GM12872 (cell line): ENCODE measurements at regions not wholly inside any gene's neighbourhood (a gene's known extent, or its start where the extent isn't known, plus 50 kb on each side); places are given as distances from the start of the nearest gene placed in this dataset.

Experiments used
- TF ChIP-seq, protein P1 (sequence below): IDR thresholded peaks from 3 replicates; pipeline ENCODE4 v1.5.1; 2011; ENCODE audit warnings: low read depth, mild to moderate bottlenecking, low read length, moderate library complexity; ENCODE audit not compliant: insufficient read depth

DNA sequence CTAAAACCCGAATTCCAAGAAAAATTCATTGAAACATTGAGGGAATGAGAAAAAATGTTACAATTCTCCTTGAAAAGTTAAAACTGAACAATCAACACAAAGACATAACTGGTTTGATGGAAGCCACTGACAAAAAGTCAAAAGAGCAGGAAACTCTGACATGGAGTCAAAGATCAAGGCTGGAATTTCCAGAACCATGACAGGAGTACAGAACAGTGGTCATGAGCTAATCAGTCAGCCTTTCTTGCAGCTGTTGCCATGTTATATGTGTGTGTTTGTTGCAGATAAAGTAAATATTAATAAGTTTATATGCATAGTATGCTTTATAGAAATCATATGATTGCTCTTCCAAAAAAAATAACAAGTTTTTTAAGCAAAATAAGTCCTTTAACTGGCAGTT lies 184.7 kb upstream of the HCCS start:
- TF ChIP-seq, protein P1, sequence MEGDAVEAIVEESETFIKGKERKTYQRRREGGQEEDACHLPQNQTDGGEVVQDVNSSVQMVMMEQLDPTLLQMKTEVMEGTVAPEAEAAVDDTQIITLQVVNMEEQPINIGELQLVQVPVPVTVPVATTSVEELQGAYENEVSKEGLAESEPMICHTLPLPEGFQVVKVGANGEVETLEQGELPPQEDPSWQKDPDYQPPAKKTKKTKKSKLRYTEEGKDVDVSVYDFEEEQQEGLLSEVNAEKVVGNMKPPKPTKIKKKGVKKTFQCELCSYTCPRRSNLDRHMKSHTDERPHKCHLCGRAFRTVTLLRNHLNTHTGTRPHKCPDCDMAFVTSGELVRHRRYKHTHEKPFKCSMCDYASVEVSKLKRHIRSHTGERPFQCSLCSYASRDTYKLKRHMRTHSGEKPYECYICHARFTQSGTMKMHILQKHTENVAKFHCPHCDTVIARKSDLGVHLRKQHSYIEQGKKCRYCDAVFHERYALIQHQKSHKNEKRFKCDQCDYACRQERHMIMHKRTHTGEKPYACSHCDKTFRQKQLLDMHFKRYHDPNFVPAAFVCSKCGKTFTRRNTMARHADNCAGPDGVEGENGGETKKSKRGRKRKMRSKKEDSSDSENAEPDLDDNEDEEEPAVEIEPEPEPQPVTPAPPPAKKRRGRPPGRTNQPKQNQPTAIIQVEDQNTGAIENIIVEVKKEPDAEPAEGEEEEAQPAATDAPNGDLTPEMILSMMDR: no peak

DNA sequence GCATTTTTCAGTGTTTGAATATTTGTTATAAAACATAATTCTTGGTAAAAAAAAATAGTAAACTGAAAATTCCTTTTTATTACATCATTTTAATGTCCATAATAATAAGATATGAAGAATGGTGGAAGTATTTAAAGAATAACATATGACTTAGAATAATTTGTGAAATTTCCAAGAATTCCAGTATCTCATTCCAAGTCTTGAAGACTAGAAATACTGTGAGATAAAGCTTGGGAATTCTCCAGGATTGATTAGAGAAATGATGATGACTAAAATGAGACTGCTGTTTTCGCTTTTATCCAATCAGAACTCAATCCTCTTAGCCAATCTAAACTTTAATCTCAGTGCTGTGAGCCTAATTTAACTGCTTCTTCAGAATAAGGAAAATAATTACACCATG lies 184.2 kb upstream of the HCCS start:
- TF ChIP-seq, protein P1: no peak

DNA sequence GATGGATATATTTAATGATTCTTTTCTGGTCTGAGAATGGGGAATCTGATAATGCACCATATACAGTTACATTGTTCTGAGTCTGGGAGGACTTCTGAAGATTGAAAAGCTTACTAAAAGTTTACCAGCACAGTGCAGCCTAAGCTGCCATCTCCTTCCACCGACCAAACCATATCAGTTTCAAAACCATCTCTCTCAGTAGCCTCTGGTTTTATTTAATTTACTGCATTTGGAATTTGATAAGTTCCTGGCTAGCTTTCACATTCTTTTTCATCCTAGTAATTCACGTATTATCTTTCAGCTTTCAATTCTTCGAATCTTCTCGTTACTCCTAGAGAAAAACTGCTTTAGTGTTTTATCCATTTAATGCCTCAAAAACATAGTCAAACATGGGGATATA lies 181.4 kb upstream of the HCCS start:
- TF ChIP-seq, protein P1: no peak

DNA sequence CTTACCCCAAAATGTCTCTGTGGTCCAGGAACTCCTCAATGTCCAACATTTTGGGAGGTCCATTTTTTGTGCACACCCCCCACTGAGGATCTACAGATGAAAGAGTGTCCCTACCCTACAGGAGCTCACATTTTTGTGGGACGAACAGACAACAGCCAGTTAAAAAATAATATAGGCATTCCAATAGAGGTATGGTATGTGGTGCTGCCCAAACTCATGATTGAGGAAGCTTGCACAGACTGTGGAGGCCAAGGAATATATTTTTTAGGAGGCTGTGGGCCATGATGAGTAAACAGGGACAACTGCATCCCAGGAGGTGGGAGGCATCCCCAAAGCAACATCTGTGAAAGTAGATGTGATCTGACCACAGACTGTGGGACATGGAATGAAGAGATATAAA lies 181.0 kb upstream of the HCCS start:
- TF ChIP-seq, protein P1: no peak

DNA sequence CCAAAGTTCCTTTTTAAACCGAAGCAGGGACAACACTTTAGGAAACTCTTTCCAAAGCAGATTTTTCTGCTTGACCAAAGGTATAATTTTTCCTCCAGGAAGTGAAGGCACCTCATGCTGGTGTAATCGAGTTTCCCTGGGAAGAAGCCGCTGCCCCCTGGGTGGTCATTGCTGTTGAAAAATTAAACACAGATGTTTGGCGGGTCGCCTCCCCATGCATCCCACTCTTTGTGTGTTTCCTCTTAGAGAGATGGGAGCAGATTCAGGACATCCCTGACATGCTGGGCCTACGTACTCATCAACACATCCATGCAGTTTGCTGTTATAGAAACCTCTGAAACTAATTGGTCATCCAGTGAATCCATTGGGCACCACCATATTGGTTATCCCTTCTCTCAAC lies 179.2 kb upstream of the HCCS start:
- TF ChIP-seq, protein P1: no peak

DNA sequence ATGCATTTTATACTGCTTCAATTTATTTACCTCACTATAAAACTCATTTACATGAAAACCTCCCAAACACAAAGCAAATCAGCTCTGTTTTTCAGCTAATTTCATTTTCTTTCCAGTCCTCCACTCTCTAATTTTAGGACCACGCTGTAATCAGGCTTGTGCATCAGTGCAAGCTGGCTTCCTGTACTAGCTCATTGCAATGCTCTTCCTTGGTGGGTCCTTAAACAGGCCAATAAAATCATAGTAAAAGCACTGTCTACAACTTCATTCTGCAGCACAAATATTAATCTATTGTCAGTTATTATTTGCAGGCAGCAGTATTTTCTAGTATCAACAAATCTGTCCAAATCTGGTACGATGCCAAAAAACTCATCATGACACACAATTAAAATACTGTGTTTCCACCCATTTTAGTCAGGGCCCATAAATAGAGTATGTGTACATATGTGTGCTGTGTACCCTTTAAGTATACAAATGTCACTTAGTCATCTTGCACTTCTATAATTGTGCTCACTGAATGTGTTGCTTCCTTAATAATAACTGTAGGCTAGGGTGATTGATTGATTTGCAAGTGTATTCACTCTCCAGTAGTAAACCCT lies 178.2 kb upstream of the HCCS start:
- TF ChIP-seq, protein P1: no peak

DNA sequence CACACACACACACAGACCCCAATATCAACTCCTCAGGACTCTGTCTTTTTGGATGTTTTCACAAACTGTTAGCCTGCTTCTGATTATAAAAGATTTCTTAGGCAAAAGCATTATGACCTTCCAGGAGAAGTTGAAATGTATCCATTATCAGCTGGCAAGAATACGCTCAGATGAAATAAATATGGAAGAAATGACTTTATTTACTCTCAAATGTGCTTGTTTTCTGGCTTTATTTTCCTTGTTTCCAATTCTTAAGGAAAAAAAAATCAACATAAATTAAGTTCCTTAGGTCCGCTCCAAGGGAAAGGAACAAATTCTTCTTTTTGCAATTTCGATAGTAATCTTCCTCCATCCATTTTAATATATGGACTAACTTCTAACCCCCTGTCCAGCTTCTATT lies 175.6 kb upstream of the HCCS start:
- TF ChIP-seq, protein P1: no peak
